AG08395 (cell line): ENCODE measurements at regions not wholly inside any gene's neighbourhood (a gene's known extent, or its start where the extent isn't known, plus 50 kb on each side); places are given as distances from the start of the nearest gene placed in this dataset.
"Not testable (repeated sequence)": the region's sequence is repeated elsewhere in the genome, so short reads cannot be mapped to it uniquely, and the experiment has no call there.

Experiments
- DNase-seq: peaks from one replicate; pipeline ENCODE4 v3.0.0; 2012; ENCODE audit warnings: mixed read lengths, low spot score

GRCh38 chr12:116430911-116431565 is 128.1 kb upstream of the MAP1LC3B2 start:
- no peak for DNase-seq

- no peak for DNase-seq
These were observed 127.4 kb upstream of the MAP1LC3B2 start for GRCh38 chr12:116431677-116432300.

GRCh38 chr12:116432314-116432750 is 126.8 kb upstream of the MAP1LC3B2 start:
- DNase-seq, result no peak

- DNase-seq, result no peak
These were observed 125.9 kb upstream of the MAP1LC3B2 start for GRCh38 chr12:116433249-116433648.

- DNase-seq, result peak; percentile 90
These were observed 124.8 kb upstream of the MAP1LC3B2 start for GRCh38 chr12:116434155-116435011.

- no peak for DNase-seq
These were observed 123.2 kb upstream of the MAP1LC3B2 start for GRCh38 chr12:116435984-116436383.

GRCh38 chr12:116436561-116437249 is 122.5 kb upstream of the MAP1LC3B2 start:
- no peak for DNase-seq

- no peak for DNase-seq
These were observed 117.9 kb upstream of the MAP1LC3B2 start for GRCh38 chr12:116441292-116441691.

GRCh38 chr12:116442304-116442703 is 116.9 kb upstream of the MAP1LC3B2 start:
- no peak for DNase-seq

- peak; percentile 34 for DNase-seq
These were observed 116.2 kb upstream of the MAP1LC3B2 start for GRCh38 chr12:116442946-116443345.

GRCh38 chr12:116443821-116444589 is 115.2 kb upstream of the MAP1LC3B2 start:
- DNase-seq, result no peak

GRCh38 chr12:116444590-116444943 is 114.6 kb upstream of the MAP1LC3B2 start:
- DNase-seq, result no peak

GRCh38 chr12:116448165-116448739 is 110.9 kb upstream of the MAP1LC3B2 start:
- DNase-seq, result no peak

- DNase-seq, result no peak
These were observed 108.7 kb upstream of the MAP1LC3B2 start for GRCh38 chr12:116450406-116450910.

GRCh38 chr12:116452975-116453374 is 106.2 kb upstream of the MAP1LC3B2 start:
- DNase-seq, result not testable (repeated sequence)

- DNase-seq, result no peak
These were observed 105.5 kb upstream of the MAP1LC3B2 start for GRCh38 chr12:116453631-116454030.

- DNase-seq, result no peak
These were observed 105.1 kb upstream of the MAP1LC3B2 start for GRCh38 chr12:116454076-116454475.

GRCh38 chr12:116454950-116455447 is 104.2 kb upstream of the MAP1LC3B2 start:
- peak; percentile 90 for DNase-seq

GRCh38 chr12:116455540-116456329 is 103.4 kb upstream of the MAP1LC3B2 start:
- peak; percentile 85 for DNase-seq
